HG03139 (cell line): ENCODE measurements at regions not wholly inside any gene's neighbourhood (a gene's known extent, or its start where the extent isn't known, plus 50 kb on each side); places are given as distances from the start of the nearest gene placed in this dataset.

Source experiments
- ATAC-seq: cut with Tn5 transposase; IDR thresholded peaks from one replicate; pipeline ENCODE4 v1.9.1; 2021; ENCODE audit not compliant: unreplicated experiment

GRCh38 chr1:34406833-34407539, 230.3 kb downstream of the C1orf94 start:
- ATAC-seq = no peak

- no peak for ATAC-seq
Measured at GRCh38 chr1:34408011-34408410, 231.3 kb downstream of the C1orf94 start.

- ATAC-seq = no peak
Measured at GRCh38 chr1:34409689-34410229, 233.1 kb downstream of the C1orf94 start.

DNA sequence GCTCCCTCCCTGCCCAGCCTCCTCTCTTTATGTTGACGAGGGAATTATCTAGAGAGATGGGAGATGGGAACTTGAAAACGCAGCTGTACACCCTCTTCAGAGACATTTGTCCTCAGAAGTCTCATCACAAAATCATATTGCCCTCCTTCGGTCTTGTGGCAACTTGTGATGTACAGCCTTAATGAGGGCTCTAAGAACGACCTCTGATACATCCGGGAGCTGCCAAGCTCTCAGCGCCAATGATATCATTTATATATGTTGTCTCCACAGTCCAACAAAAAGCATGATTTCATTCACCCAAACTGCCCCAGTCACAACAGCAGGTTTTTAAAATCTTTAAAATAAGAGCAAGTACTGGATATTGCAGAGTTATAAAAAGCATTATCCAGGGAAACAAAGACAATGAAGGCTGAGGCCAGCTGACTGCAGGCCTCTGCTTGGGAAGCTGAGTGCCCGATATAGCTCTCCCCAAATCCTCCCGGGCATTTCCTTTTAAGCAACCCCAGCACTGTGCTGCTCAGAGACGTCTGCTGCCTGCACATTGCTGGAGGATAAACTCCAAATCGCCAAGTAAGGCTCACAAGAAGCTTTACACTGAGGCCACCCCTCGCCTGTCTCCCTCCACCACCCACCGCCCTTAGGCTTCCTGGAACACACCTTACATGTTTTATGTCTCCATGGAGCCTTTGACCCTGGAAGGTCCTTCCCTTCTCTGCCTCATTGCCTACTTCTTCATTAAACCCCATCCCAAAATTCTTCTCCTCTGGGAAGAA, 236.1 kb downstream of the C1orf94 start:
- no peak for ATAC-seq

GRCh38 chr1:34415140-34415539, 238.4 kb downstream of the C1orf94 start:
- no peak for ATAC-seq

- no peak for ATAC-seq
Measured at GRCh38 chr1:34418166-34418565, 241.5 kb downstream of the C1orf94 start.

- no peak for ATAC-seq
Measured at GRCh38 chr1:34419663-34420136, 243.0 kb downstream of the C1orf94 start.

DNA sequence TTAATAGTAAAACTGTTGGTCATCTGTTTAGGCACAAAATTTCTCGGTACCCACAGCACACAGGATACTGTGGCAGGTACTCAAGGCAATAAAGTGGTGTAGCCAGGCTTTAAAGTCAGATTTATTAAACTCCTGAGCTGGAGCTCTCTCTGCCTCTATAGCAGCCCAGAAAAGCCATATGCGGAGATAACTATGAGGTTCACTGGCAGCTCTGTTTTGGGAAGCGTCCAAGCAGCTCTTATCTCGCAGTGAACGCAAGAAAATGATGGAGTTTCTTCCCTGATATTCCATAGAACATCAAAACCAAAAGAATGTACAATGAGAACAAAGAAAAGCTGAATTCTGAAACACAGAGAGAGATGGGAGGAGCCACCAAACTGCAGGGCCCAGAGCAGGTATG, 248.3 kb downstream of the C1orf94 start:
- no peak for ATAC-seq

- ATAC-seq = no peak
Measured at GRCh38 chr1:34425785-34426184, 249.1 kb downstream of the C1orf94 start.

DNA sequence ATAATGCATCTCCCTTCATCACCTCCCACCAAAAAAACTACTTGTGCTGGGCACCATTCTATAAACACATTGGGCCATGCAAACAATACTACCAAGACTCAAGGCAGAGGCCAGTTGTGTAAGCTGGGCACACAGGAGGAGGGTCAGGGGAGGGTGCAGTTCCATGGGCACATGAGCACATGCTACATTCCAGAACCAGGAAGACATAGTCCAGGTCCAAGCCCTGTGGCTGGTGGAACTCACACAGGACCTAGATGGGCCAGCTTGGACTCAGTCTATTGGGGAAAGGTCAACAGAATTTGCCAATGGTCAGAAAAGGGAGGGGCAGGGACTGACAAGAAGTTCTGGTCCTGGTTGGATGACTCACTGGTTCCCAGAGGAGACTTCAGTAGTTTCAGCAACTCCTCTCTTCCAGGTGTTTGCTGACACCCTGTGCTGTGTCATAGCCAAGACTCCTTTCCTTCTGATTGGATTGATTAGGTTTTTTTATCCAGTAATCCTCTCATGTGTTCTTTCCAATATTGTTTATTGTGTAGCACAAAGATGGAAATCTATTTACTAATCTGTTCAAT, 249.7 kb downstream of the C1orf94 start:
- ATAC-seq = no peak

DNA sequence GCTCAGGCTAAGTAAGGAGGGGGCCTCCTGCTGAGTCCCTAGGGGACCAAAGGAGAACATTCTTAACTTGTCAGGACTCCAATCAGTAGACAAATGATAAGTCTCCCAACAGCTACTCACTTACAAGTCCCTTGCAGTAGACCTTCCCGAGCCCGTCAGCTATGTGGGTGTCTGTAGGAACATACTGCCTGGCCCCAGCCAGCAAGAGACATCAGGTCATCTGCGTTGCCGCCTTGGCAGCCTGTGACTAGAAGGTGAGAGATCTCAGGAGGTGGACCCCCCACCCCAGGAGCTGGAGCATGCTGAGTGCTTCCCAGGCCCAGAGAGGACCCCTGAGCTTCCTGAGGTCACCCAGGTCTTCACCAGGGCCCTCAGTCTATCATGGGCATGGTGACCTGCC, 250.5 kb downstream of the C1orf94 start:
- no peak for ATAC-seq

GRCh38 chr1:34433099-34433498, 256.4 kb downstream of the C1orf94 start:
- no peak for ATAC-seq

- ATAC-seq = no peak
Measured at GRCh38 chr1:34436836-34437235, 260.1 kb downstream of the C1orf94 start.

DNA sequence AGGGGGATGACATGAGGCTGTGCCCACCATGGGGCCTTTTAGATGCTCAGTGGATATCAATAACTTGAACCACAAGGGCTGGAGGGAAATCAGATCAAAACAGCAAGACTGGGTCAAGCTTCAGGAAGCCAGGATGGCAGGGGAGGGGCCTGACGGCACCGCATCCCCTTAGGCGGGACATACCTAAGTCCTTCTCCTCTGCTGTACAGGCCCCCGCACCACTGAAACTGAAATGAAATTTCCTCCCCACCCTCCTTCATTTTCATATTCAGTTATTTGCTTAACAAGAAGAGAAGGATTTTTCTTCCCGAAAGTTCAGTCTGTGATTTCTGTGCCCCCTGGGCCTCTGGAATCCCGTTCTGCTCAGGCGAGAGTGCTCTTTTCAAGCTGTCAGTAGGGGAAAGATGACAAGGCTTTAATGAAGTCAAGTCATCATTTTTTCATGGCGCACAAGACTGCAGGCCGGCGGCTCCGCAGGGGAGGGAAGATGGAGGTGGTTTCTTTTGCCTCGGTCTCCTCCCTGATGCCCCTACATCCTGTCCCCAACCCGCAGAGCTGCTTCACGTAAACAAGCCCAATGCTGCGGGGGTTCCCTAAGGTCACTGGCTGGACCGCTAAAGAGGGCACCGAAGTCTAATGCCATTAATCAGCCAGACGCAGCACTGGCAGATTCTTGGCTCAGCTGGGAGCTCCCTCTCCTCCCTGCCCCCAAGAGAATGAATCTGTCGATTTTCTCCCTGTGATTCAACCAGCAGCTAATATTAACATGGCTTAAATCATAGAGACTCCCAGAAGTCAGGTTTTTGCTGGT, 264.8 kb downstream of the C1orf94 start:
- no peak for ATAC-seq

GRCh38 chr1:34444516-34444915, 267.8 kb downstream of the C1orf94 start:
- no peak for ATAC-seq

- ATAC-seq = no peak
Measured at GRCh38 chr1:34450325-34450724, 273.6 kb downstream of the C1orf94 start.

DNA sequence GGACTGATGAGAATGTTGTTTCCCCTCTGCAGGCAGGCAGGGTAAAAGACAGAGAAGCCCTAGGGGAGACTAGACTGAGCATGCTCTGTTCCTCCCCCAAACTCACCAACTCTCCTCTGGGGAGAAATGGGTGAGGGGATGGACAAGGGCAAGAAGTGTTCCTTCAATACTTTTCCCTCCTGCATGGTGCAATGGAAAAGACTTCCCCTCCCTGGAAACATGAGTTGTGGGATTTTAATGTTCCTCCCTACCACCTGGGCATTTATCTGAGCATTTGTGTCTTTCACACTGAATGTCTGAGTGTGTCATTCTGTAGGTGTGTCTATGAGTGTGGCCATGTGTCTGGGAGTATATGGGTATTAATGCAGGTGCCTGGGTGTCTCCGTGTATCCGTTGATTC, 275.7 kb downstream of the C1orf94 start:
- no peak for ATAC-seq

DNA sequence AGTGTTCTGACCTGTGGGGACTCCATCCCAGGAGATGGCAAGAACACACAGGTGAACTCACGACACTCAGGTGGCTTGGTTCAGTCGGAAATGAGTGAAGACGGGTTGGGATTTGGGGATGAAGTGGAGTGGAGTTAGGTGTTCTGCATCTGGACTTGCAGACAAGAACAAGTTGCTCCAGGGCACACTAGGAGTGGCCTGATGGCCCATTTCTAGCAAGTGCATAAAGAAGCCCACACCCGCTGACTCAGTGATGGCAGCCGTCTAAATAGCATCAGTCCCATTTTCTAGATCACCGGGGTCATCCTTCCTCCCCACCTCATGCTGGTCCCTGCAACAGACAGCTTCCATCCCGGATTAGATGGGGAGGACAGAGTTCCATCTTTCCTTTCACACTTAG, 278.4 kb downstream of the C1orf94 start:
- ATAC-seq = no peak

DNA sequence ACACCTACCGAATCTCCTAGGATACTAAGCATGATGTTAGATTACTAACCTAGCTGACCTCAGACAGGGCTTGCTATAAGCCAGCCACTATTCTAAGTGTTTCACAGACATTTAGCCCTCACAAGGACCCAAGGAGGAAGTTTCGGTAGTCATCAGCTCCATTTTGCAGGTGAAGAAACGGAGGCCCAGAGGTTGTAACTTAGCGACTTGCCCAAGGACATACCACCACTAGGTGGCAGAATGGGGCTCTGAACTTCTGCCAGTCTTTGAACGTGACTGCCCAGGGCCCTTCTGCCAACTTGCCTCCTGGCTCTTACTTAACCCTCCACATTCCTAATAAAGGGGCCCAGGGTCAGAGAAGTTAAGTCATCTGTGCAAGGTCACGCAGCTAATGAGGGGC, 283.5 kb downstream of the C1orf94 start:
- no peak for ATAC-seq

DNA sequence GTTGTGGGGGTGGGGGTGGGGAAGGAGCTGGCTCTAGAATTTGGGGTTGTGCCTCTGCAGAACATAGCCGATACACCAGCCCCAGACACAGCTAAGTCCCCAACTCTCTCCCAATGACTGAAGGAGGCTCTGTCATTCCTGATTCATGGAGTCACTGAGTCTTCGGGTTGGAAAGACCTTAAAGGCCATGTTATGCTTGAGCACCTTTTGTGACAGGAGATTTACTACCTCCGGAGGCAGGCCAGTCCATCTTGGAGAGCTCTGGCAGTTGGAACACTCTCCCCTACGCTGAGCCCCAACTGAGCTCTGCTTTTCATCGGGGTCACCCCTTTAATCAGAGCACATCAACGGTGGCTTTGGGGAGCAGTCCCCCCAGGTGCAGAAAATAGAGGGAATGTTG, 284.4 kb upstream of the GJB5 start:
- ATAC-seq = no peak

GRCh38 chr1:34474566-34474965, 280.3 kb upstream of the GJB5 start:
- ATAC-seq = no peak
